ENCODE measurements at regions not wholly inside any gene's neighbourhood (a gene's known extent, or its start where the extent isn't known, plus 50 kb on each side); places are given as distances from the start of the nearest gene placed in this dataset.

GRCh38 chr14:81936348-81936747 is 402.7 kb upstream of the SEL1L start:
- Histone ChIP-seq H3K4me3 (ENCODE audit: low read length) (no peak overlapping the region), H3K9me3 (ENCODE audit: control insufficient read depth, insufficient read depth, low read length) (no peaks in the 10 kb centered on the region), H3K27ac (ENCODE audit: low read length) (no peak overlapping the region), H3K4me1 (ENCODE audit: control insufficient read depth, insufficient read depth, low read length) (no peaks in the 10 kb centered on the region), H3K36me3 (ENCODE audit: control insufficient read depth, insufficient read depth, low read length) (no peaks in the 10 kb centered on the region), H3K27me3 (ENCODE audit: control insufficient read depth, insufficient read depth, low read length) (no peaks in the 10 kb centered on the region)
- H3K4me3 Mint-ChIP-seq, result no peak overlapping the region
- H3K27me3 Mint-ChIP-seq (ENCODE audit: low read depth in 2 of 2), result no peaks in the 10 kb centered on the region
- 71% methylated on average over 1 of the region's 1 CpG for WGBS (ENCODE audit: insufficient coverage)
- TF ChIP-seq, protein P1, sequence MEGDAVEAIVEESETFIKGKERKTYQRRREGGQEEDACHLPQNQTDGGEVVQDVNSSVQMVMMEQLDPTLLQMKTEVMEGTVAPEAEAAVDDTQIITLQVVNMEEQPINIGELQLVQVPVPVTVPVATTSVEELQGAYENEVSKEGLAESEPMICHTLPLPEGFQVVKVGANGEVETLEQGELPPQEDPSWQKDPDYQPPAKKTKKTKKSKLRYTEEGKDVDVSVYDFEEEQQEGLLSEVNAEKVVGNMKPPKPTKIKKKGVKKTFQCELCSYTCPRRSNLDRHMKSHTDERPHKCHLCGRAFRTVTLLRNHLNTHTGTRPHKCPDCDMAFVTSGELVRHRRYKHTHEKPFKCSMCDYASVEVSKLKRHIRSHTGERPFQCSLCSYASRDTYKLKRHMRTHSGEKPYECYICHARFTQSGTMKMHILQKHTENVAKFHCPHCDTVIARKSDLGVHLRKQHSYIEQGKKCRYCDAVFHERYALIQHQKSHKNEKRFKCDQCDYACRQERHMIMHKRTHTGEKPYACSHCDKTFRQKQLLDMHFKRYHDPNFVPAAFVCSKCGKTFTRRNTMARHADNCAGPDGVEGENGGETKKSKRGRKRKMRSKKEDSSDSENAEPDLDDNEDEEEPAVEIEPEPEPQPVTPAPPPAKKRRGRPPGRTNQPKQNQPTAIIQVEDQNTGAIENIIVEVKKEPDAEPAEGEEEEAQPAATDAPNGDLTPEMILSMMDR (IDR thresholded peaks at IDR 0.05), result no peak
- peaks cover 13 to 21% of the 10 kb centered on the region in 2 donors for H3K9me3 Mint-ChIP-seq
- H3K27ac Mint-ChIP-seq, result no peak overlapping the region
- no peak for DNase-seq
- no peak for ATAC-seq
- no peaks in the 10 kb centered on the region for H3K36me3 Mint-ChIP-seq
- no peaks in the 10 kb centered on the region for H3K4me1 Mint-ChIP-seq
- intact Hi-C loops (cut with micrococcal nuclease), result no loop called here

- no peaks in the 10 kb centered on the region for H3K4me1 ChIP-seq (ENCODE audit: control insufficient read depth, insufficient read depth, low read length)
- H3K27me3 Mint-ChIP-seq (ENCODE audit: low read depth in 2 of 2), result no peaks in the 10 kb centered on the region
- peaks cover 13 to 21% of the 10 kb centered on the region in 2 donors for H3K9me3 Mint-ChIP-seq
- no peaks in the 10 kb centered on the region for H3K9me3 ChIP-seq (ENCODE audit: control insufficient read depth, insufficient read depth, low read length)
- H3K27ac ChIP-seq (ENCODE audit: low read length), result no peak overlapping the region
- WGBS (ENCODE audit: insufficient coverage), result 42% methylated on average over 1 of the region's 1 CpG
- H3K4me1 Mint-ChIP-seq, result no peaks in the 10 kb centered on the region
- no peaks in the 10 kb centered on the region for H3K36me3 ChIP-seq (ENCODE audit: control insufficient read depth, insufficient read depth, low read length)
- no peaks in the 10 kb centered on the region for H3K27me3 ChIP-seq (ENCODE audit: control insufficient read depth, insufficient read depth, low read length)
- H3K4me3 Mint-ChIP-seq, result no peak overlapping the region
- DNase-seq (no peak), ATAC-seq (no peak)
- intact Hi-C loops (cut with micrococcal nuclease), result no loop called here
- TF ChIP-seq, protein P1 (IDR thresholded peaks at IDR 0.05), result no peak
- H3K36me3 Mint-ChIP-seq, result no peaks in the 10 kb centered on the region
- H3K4me3 ChIP-seq (ENCODE audit: low read length), result no peak overlapping the region
- H3K27ac Mint-ChIP-seq, result no peak overlapping the region
Measured at GRCh38 chr14:81936902-81937301, 403.2 kb upstream of the SEL1L start.

DNA sequence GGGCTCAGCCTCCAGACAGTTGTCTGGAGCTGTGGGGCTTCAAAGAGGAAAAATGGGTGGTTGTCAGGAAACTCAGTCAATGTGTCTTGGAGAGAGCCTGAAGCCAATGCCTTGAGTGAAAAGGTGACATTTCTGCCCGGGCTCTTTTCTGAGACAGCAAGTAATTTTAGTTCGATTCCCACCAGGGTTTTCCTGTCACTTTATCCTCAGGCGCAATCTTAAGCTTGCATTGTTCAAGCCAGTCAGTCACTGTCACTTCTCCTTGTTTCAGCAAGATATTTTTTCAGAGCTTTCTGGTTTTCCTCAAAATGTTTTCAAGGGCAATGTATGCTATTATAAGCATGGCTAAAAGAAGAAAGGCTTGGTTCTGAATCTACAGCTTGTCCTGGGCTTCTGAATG is 404.7 kb upstream of the SEL1L start:
- DNase-seq (no peak), ATAC-seq (no peak)
- 46% methylated on average over 3 of the region's 3 CpGs for WGBS (ENCODE audit: insufficient coverage)
- H3K27me3 ChIP-seq (ENCODE audit: control insufficient read depth, insufficient read depth, low read length), result no peaks in the 10 kb centered on the region
- Mint-ChIP-seq H3K36me3 (no peaks in the 10 kb centered on the region), H3K9me3 (peaks cover 14 to 21% of the 10 kb centered on the region in 2 donors), H3K4me1 (no peaks in the 10 kb centered on the region), H3K27me3 (ENCODE audit: low read depth in 2 of 2) (no peaks in the 10 kb centered on the region), H3K4me3 (no peak overlapping the region), H3K27ac (no peak overlapping the region)
- H3K36me3 ChIP-seq (ENCODE audit: control insufficient read depth, insufficient read depth, low read length), result no peaks in the 10 kb centered on the region
- no peaks in the 10 kb centered on the region for H3K4me1 ChIP-seq (ENCODE audit: control insufficient read depth, insufficient read depth, low read length)
- TF ChIP-seq, protein P1 (IDR thresholded peaks at IDR 0.05), result no peak
- no peaks in the 10 kb centered on the region for H3K9me3 ChIP-seq (ENCODE audit: control insufficient read depth, insufficient read depth, low read length)
- intact Hi-C loops (cut with micrococcal nuclease), result no loop called here
- H3K27ac ChIP-seq (ENCODE audit: low read length), result no peak overlapping the region
- no peak overlapping the region for H3K4me3 ChIP-seq (ENCODE audit: low read length)

DNA sequence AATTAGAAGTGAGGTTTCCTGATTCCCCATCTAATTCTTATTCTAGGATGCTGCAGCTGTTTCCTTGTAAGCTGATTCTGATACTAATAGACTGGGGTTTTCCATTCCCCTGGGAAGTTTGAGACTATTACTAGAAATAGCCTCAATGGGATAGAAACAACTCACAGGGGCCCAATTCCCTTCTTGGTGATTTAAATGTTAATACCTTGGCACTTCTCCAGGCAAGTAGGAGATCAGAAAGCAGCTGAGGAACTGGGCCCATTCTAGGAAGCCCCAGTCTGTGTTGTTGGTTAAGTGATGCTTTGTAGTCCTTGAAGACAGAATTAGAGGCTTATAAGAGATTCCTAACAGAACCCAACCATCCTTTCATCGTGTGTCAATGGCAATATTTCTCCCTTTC is 407.0 kb upstream of the SEL1L start:
- TF ChIP-seq, protein P1 (IDR thresholded peaks at IDR 0.05), result no peak
- WGBS (ENCODE audit: insufficient coverage), result 80% methylated on average over 1 of the region's 1 CpG
- no peaks in the 10 kb centered on the region for H3K9me3 ChIP-seq (ENCODE audit: control insufficient read depth, insufficient read depth, low read length)
- peaks cover 14 to 18% of the 10 kb centered on the region in 2 donors for H3K9me3 Mint-ChIP-seq
- no peaks in the 10 kb centered on the region for H3K36me3 ChIP-seq (ENCODE audit: control insufficient read depth, insufficient read depth, low read length)
- intact Hi-C loops (cut with micrococcal nuclease), result no loop called here
- H3K27ac ChIP-seq (ENCODE audit: low read length), result no peak overlapping the region
- H3K4me1 Mint-ChIP-seq, result no peaks in the 10 kb centered on the region
- DNase-seq (no peak), ATAC-seq (no peak)
- no peak overlapping the region for H3K27ac Mint-ChIP-seq
- H3K27me3 ChIP-seq (ENCODE audit: control insufficient read depth, insufficient read depth, low read length), result no peaks in the 10 kb centered on the region
- H3K4me1 ChIP-seq (ENCODE audit: control insufficient read depth, insufficient read depth, low read length), result no peaks in the 10 kb centered on the region
- no peaks in the 10 kb centered on the region for H3K36me3 Mint-ChIP-seq
- no peak overlapping the region for H3K4me3 Mint-ChIP-seq
- no peak overlapping the region for H3K4me3 ChIP-seq (ENCODE audit: low read length)
- H3K27me3 Mint-ChIP-seq (ENCODE audit: low read depth in 2 of 2), result no peaks in the 10 kb centered on the region

All from natural killer cell (primary cell).